HEK293 (cell line): ENCODE measurements at regions not wholly inside any gene's neighbourhood (a gene's known extent, or its start where the extent isn't known, plus 50 kb on each side); places are given as distances from the start of the nearest gene placed in this dataset.

Experiments used
- HOXA7 ChIP-seq: sonication (generic); formaldehyde crosslinking; IDR thresholded peaks from 2 replicates; pipeline ENCODE4 v1.8.1; 2022; ENCODE audit warnings: missing genetic modification reagents, borderline replicate concordance
- KLF10 ChIP-seq: fragments of 450-650 bp; IDR thresholded peaks from 2 replicates; pipeline ENCODE4 v1.5.1; 2018; ENCODE audit warnings: missing biosample characterization, mild to moderate bottlenecking, missing genetic modification characterization
- MYNN ChIP-seq: fragments of 450-650 bp; formaldehyde crosslinking; IDR thresholded peaks from 2 replicates; pipeline ENCODE4 v1.5.1; 2016; ENCODE audit warnings: missing biosample characterization, missing genetic modification characterization, borderline replicate concordance
- PRDM10 ChIP-seq: fragments of 450-650 bp; formaldehyde crosslinking; IDR thresholded peaks from 2 replicates; pipeline ENCODE4 v1.5.1; 2016; ENCODE audit warnings: missing biosample characterization, missing genetic modification characterization
- SETDB1 ChIP-seq: IDR thresholded peaks from one replicate; pipeline ENCODE4 v1.6.1; 2017; ENCODE audit warnings: mild to moderate bottlenecking, low read length, moderate library complexity, mixed read lengths; ENCODE audit not compliant: insufficient read length
- SP2 ChIP-seq: fragments of 450-650 bp; formaldehyde crosslinking; IDR thresholded peaks from 2 replicates; pipeline ENCODE4 v1.5.1; 2016; ENCODE audit warnings: missing biosample characterization, missing genetic modification characterization
- YY1 ChIP-seq: fragments of 450-650 bp; formaldehyde crosslinking; IDR thresholded peaks from 2 replicates; pipeline ENCODE4 v1.5.1; 2018; ENCODE audit warnings: missing biosample characterization, missing genetic modification characterization
- ZBTB21 ChIP-seq: fragments of 450-650 bp; formaldehyde crosslinking; IDR thresholded peaks from 2 replicates; pipeline ENCODE4 v1.5.1; 2017; ENCODE audit warnings: missing biosample characterization, missing genetic modification characterization
- ZNF274 ChIP-seq, 2 experiments: fragments of 200-500 bp in 1 of 2; fragments of 450-650 bp in 1 of 2; sonication (Bioruptor generic) in 1 of 2; formaldehyde crosslinking in 1 of 2; IDR thresholded peaks; 2 replicates each; pipeline versions ENCODE4 v1.5.1 to v1.6.1; 2014 to 2016; ENCODE audit warnings: borderline replicate concordance in 1 of 2, inconsistent platforms in 1 of 2, low read length in 1 of 2, missing biosample characterization in 1 of 2, missing genetic modification characterization in 1 of 2
- ZNF37A ChIP-seq: fragments of 450-650 bp; IDR thresholded peaks from 2 replicates; pipeline ENCODE4 v1.5.1; 2018; ENCODE audit warnings: missing biosample characterization, missing genetic modification characterization
- ZNF416 ChIP-seq: fragments of 450-650 bp; formaldehyde crosslinking; IDR thresholded peaks from 2 replicates; pipeline ENCODE4 v1.5.1; 2016; ENCODE audit warnings: missing biosample characterization, missing genetic modification characterization
- ZNF510 ChIP-seq: fragments of 450-650 bp; formaldehyde crosslinking; IDR thresholded peaks from 2 replicates; pipeline ENCODE4 v1.5.1; 2018; ENCODE audit warnings: mild to moderate bottlenecking, missing genetic modification characterization, missing biosample characterization; ENCODE audit not compliant: insufficient replicate concordance
- TF ChIP-seq, protein P1 (sequence below): fragments of 450-650 bp; formaldehyde crosslinking; IDR thresholded peaks from 2 replicates; pipeline ENCODE4 v1.5.1; 2016; ENCODE audit warnings: missing biosample characterization, missing genetic modification characterization
- TF ChIP-seq, protein P2 (sequence below): fragments of 450-650 bp; formaldehyde crosslinking; IDR thresholded peaks from 2 replicates; pipeline ENCODE4 v1.5.1; 2016; ENCODE audit warnings: missing biosample characterization, missing genetic modification characterization, borderline replicate concordance

GRCh38 chr2:64222351-64222750 lies 78.1 kb upstream of the PELI1 start:
- no peak for TF ChIP-seq SP2 (tag by site-specific recombination)
- no peak for TF ChIP-seq PRDM10
- TF ChIP-seq ZNF416 (tag by site-specific recombination) = no peak
- TF ChIP-seq, protein P1, sequence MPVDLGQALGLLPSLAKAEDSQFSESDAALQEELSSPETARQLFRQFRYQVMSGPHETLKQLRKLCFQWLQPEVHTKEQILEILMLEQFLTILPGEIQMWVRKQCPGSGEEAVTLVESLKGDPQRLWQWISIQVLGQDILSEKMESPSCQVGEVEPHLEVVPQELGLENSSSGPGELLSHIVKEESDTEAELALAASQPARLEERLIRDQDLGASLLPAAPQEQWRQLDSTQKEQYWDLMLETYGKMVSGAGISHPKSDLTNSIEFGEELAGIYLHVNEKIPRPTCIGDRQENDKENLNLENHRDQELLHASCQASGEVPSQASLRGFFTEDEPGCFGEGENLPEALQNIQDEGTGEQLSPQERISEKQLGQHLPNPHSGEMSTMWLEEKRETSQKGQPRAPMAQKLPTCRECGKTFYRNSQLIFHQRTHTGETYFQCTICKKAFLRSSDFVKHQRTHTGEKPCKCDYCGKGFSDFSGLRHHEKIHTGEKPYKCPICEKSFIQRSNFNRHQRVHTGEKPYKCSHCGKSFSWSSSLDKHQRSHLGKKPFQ (tag by site-specific recombination) = no peak
- TF ChIP-seq KLF10 (tag by site-specific recombination) = no peak
- TF ChIP-seq HOXA7 (CRISPR knock-in tag) = no peak
- TF ChIP-seq YY1 (tag by site-specific recombination) = no peak
- no peak for TF ChIP-seq ZNF510
- TF ChIP-seq ZBTB21 (tag by site-specific recombination) = no peak
- TF ChIP-seq, protein P2, sequence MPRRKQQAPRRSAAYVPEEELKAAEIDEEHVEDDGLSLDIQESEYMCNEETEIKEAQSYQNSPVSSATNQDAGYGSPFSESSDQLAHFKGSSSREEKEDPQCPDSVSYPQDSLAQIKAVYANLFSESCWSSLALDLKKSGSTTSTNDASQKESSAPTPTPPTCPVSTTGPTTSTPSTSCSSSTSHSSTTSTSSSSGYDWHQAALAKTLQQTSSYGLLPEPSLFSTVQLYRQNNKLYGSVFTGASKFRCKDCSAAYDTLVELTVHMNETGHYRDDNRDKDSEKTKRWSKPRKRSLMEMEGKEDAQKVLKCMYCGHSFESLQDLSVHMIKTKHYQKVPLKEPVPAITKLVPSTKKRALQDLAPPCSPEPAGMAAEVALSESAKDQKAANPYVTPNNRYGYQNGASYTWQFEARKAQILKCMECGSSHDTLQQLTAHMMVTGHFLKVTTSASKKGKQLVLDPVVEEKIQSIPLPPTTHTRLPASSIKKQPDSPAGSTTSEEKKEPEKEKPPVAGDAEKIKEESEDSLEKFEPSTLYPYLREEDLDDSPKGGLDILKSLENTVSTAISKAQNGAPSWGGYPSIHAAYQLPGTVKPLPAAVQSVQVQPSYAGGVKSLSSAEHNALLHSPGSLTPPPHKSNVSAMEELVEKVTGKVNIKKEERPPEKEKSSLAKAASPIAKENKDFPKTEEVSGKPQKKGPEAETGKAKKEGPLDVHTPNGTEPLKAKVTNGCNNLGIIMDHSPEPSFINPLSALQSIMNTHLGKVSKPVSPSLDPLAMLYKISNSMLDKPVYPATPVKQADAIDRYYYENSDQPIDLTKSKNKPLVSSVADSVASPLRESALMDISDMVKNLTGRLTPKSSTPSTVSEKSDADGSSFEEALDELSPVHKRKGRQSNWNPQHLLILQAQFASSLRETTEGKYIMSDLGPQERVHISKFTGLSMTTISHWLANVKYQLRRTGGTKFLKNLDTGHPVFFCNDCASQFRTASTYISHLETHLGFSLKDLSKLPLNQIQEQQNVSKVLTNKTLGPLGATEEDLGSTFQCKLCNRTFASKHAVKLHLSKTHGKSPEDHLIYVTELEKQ (tag by site-specific recombination) = no peak
- no peak for TF ChIP-seq ZNF274 (IDR thresholded peaks at IDR 0.05; ENCODE audit: low read length)
- TF ChIP-seq ZNF274 (tag by site-specific recombination; IDR thresholded peaks at IDR 0.05; ENCODE audit: borderline replicate concordance) = no peak
- TF ChIP-seq SETDB1 = no peak
- no peak for TF ChIP-seq MYNN
- no peak for TF ChIP-seq ZNF37A
